ENCODE measurements at regions not wholly inside any gene's neighbourhood (a gene's known extent, or its start where the extent isn't known, plus 50 kb on each side); places are given as distances from the start of the nearest gene placed in this dataset.

DNA sequence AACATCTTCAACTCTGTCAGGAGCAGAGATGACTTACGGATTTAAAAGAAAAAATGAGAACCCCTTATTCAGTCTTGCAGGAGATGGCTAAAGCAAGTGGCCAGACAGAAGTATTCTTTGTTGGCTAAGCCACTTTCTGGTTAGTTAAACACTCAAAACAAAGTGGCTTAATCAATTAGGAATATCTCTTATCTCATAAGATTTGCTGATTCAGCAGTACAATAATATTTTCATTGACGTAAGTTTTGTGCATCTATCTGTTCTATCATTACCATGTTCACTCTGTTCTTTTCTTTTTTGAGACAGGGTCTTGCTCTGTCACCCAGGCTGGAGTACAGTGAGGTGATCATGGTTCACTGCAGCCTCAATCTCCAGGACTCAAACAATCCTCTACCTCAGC, 342.0 kb downstream of the EN1 start:
- Histone ChIP-seq H3K4me2 (ENCODE audit: low read length) (no peak overlapping the region), H3K27ac (ENCODE audit: low read depth, low read length, poor library complexity, severe bottlenecking) (no peak overlapping the region), H3K79me2 (ENCODE audit: insufficient read depth, low read length) (no peaks in the 10 kb centered on the region), H4K20me1 (ENCODE audit: insufficient read depth, low read length) (no peaks in the 10 kb centered on the region), H3K4me1 (ENCODE audit: insufficient read depth, low read length, severe bottlenecking) (no peaks in the 10 kb centered on the region), H2AFZ (ENCODE audit: low read length) (no peak overlapping the region), H3K36me3 (ENCODE audit: insufficient read depth, low read length) (no peaks in the 10 kb centered on the region), H3K27me3 (ENCODE audit: insufficient read depth, low read length) (no peaks in the 10 kb centered on the region), H3K9me3 (ENCODE audit: low read length) (no peaks in the 10 kb centered on the region), H3F3A (ENCODE audit: insufficient read depth, low read length) (no peaks in the 10 kb centered on the region), H3K9ac (ENCODE audit: low read length) (no peak overlapping the region), H3K4me3 (ENCODE audit: low read depth, low read length, poor library complexity, severe bottlenecking) (no peak overlapping the region), H3K9me2 (ENCODE audit: low read depth, low read length) (no peaks in the 10 kb centered on the region)
- TF ChIP-seq, protein P1, sequence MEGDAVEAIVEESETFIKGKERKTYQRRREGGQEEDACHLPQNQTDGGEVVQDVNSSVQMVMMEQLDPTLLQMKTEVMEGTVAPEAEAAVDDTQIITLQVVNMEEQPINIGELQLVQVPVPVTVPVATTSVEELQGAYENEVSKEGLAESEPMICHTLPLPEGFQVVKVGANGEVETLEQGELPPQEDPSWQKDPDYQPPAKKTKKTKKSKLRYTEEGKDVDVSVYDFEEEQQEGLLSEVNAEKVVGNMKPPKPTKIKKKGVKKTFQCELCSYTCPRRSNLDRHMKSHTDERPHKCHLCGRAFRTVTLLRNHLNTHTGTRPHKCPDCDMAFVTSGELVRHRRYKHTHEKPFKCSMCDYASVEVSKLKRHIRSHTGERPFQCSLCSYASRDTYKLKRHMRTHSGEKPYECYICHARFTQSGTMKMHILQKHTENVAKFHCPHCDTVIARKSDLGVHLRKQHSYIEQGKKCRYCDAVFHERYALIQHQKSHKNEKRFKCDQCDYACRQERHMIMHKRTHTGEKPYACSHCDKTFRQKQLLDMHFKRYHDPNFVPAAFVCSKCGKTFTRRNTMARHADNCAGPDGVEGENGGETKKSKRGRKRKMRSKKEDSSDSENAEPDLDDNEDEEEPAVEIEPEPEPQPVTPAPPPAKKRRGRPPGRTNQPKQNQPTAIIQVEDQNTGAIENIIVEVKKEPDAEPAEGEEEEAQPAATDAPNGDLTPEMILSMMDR (IDR thresholded peaks at IDR 0.05; ENCODE audit: low read length): no peak
- TF ChIP-seq EZH2 (IDR thresholded peaks at IDR 0.05; ENCODE audit: borderline replicate concordance, low read length): no peak

DNA sequence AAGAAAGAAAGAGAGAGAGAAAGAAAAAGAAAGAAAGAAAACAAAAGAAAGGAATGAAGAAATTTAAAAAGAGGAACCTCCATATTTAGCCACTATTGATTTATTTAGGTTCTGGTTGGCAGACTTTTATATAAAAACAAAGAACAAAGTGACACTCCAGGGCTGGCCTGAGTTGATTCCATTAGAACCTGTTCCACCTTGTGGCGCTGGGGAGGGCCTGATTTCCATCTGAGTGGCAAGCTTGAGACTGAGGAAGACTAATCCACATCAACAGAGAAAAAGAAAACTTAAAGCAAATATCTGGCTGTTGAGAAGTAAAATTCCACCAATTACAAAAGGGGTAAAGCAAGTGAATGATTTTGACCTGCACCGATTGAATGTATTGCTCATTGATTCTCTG, 345.3 kb downstream of the EN1 start:
- Histone ChIP-seq H3K4me2 (ENCODE audit: low read length) (no peak overlapping the region), H3K27me3 (ENCODE audit: insufficient read depth, low read length) (peaks cover 5% of the 10 kb centered on the region; the same call in 1 of the 2 replicates), H3K9me3 (ENCODE audit: low read length) (no peaks in the 10 kb centered on the region), H3K9ac (ENCODE audit: low read length) (no peak overlapping the region), H3K27ac (ENCODE audit: low read depth, low read length, poor library complexity, severe bottlenecking) (no peak overlapping the region), H4K20me1 (ENCODE audit: insufficient read depth, low read length) (no peaks in the 10 kb centered on the region), H3K79me2 (ENCODE audit: insufficient read depth, low read length) (no peaks in the 10 kb centered on the region), H3F3A (ENCODE audit: insufficient read depth, low read length) (no peaks in the 10 kb centered on the region), H2AFZ (ENCODE audit: low read length) (no peak overlapping the region), H3K36me3 (ENCODE audit: insufficient read depth, low read length) (no peaks in the 10 kb centered on the region), H3K4me3 (ENCODE audit: low read depth, low read length, poor library complexity, severe bottlenecking) (no peak overlapping the region), H3K4me1 (ENCODE audit: insufficient read depth, low read length, severe bottlenecking) (no peaks in the 10 kb centered on the region), H3K9me2 (ENCODE audit: low read depth, low read length) (no peaks in the 10 kb centered on the region)
- TF ChIP-seq, protein P1 (IDR thresholded peaks at IDR 0.05; ENCODE audit: low read length): no peak

DNA sequence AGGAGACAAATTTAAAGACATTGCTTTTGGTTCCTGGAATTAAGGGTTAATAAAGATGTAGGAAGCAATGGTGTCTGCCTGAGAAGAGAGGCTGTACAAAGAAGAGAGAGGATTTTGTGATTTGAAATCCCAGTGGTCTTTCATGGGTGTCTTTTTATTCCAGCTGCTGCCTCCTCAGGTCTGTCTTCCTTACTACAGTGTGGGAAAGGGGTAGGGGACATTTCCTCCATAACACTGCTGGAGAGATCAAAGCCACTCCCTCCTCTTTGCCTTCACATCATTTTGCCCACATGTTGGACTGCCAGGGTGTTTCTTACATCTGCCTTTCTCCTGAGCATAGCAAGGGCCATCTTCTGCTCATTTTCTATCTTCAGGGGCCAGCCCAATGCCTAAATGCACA, 348.5 kb downstream of the EN1 start:
- Histone ChIP-seq H3K4me1 (ENCODE audit: insufficient read depth, low read length, severe bottlenecking) (no peaks in the 10 kb centered on the region), H3K9me3 (ENCODE audit: low read length) (no peaks in the 10 kb centered on the region), H4K20me1 (ENCODE audit: insufficient read depth, low read length) (no peaks in the 10 kb centered on the region), H3K4me2 (ENCODE audit: low read length) (no peak overlapping the region), H2AFZ (ENCODE audit: low read length) (no peak overlapping the region), H3K4me3 (ENCODE audit: low read depth, low read length, poor library complexity, severe bottlenecking) (no peak overlapping the region), H3K9ac (ENCODE audit: low read length) (no peak overlapping the region), H3F3A (ENCODE audit: insufficient read depth, low read length) (no peaks in the 10 kb centered on the region), H3K27ac (ENCODE audit: low read depth, low read length, poor library complexity, severe bottlenecking) (no peak overlapping the region), H3K36me3 (ENCODE audit: insufficient read depth, low read length) (no peaks in the 10 kb centered on the region), H3K9me2 (ENCODE audit: low read depth, low read length) (no peaks in the 10 kb centered on the region), H3K27me3 (ENCODE audit: insufficient read depth, low read length) (peaks cover 5% of the 10 kb centered on the region; the same call in 1 of the 2 replicates), H3K79me2 (ENCODE audit: insufficient read depth, low read length) (no peaks in the 10 kb centered on the region)
- TF ChIP-seq, protein P1 (IDR thresholded peaks at IDR 0.05; ENCODE audit: low read length): no peak
- TF ChIP-seq EZH2 (IDR thresholded peaks at IDR 0.05; ENCODE audit: borderline replicate concordance, low read length): no peak
